GM12878 (cell line): ENCODE measurements at regions not wholly inside any gene's neighbourhood (a gene's known extent, or its start where the extent isn't known, plus 50 kb on each side); places are given as distances from the start of the nearest gene placed in this dataset.

Source experiments
- ATAC-seq: fragments of 200-7000 bp; cut with Tn5 transposase; 3 replicates; pipeline ENCODE4 v1.9.1; 2020; ENCODE audit warnings: mild to moderate bottlenecking, moderate library complexity
- BruUV-seq: library from RNA; stranded (reverse); fragments of 400-500 nt; replicated peaks from 2 replicates; lab custom pipeline; 2021; lab: Mats Ljungman, UMichigan
- CTCF ChIA-PET: fragments of 300-600 bp; sonication (Branson Sonifier 250); formaldehyde crosslinking; extraction: SDS; loops from one replicate; lab custom pipeline; 2021; ENCODE audit warnings: inconsistent platforms; lab: Yijun Ruan, JAX
- POLR2A ChIA-PET: fragments of 350-600 bp; formaldehyde crosslinking; extraction: SDS; loops from one replicate; lab custom pipeline; 2021; ENCODE audit warnings: inconsistent platforms; lab: Charles Lee
- RAD21 ChIA-PET: fragments of 300-600 bp; sonication (Branson Sonifier 250); formaldehyde crosslinking; loops from one replicate; lab custom pipeline; 2023; ENCODE audit warnings: antibody characterized with exemption; ENCODE audit not compliant: unreplicated experiment; lab: Charles Lee
- SMC1A ChIA-PET: fragments of 300-600 bp; sonication (Branson Sonifier 250); formaldehyde crosslinking; loops from one replicate; lab custom pipeline; 2023; ENCODE audit not compliant: unreplicated experiment, uncharacterized antibody; lab: Charles Lee
- DNase-seq: peaks from one replicate; pipeline ENCODE4 v3.0.0-alpha.2; 2011; ENCODE audit warnings: low read depth, low spot score
- FAIRE-seq: peaks from 3 replicates; lab custom pipeline; 2011; peaks lifted over from hg19 to GRCh38; lab: Jason Lieb, UNC
- H2AFZ ChIP-seq: 2 replicates; pipeline ENCODE4 v1.6.0; 2011; ENCODE audit warnings: low read depth, low read length, control low read depth; ENCODE audit not compliant: control insufficient read depth
- H3K27ac ChIP-seq: 2 replicates; pipeline ENCODE4 v1.5.1; 2011; ENCODE audit warnings: control low read depth; ENCODE audit not compliant: control insufficient read depth, insufficient read depth
- H3K27me3 ChIP-seq, 2 experiments: replicated peaks in 1 of 2; 2 replicates each; pipeline versions ENCODE4 v1.6.0 to v1.6.1; 2011; ENCODE audit warnings: low read length in 1 of 2; ENCODE audit not compliant: control insufficient read depth in 2 of 2, insufficient read depth in 2 of 2
- H3K36me3 ChIP-seq, 2 experiments: 2 replicates each; pipeline ENCODE4 v1.5.1; 2011; ENCODE audit warnings: low read length in 1 of 2; ENCODE audit not compliant: control insufficient read depth in 2 of 2, insufficient read depth in 2 of 2
- H3K4me1 ChIP-seq: 2 replicates; pipeline ENCODE4 v1.6.1; 2011; ENCODE audit warnings: mild to moderate bottlenecking, low read length, moderate library complexity, mixed read lengths; ENCODE audit not compliant: control insufficient read depth, insufficient read depth
- H3K4me2 ChIP-seq: 2 replicates; pipeline ENCODE4 v1.6.0; 2011; ENCODE audit warnings: control low read depth; ENCODE audit not compliant: control insufficient read depth, insufficient read depth
- H3K4me3 ChIP-seq: fragments of 200-600 bp; sonication (generic); 2 replicates; pipeline ENCODE4 v1.5.1; 2016
- H3K79me2 ChIP-seq: 2 replicates; pipeline ENCODE4 v1.6.0; 2011; ENCODE audit warnings: low read length; ENCODE audit not compliant: control insufficient read depth, insufficient read depth
- H3K9ac ChIP-seq: 2 replicates; pipeline ENCODE4 v1.8.0; 2011; ENCODE audit warnings: low read length, control low read depth, mixed read lengths; ENCODE audit not compliant: control insufficient read depth, insufficient read depth
- H3K9me3 ChIP-seq: replicated peaks from 3 replicates; pipeline ENCODE4 v1.5.1; 2011; ENCODE audit warnings: mild to moderate bottlenecking, low read length; ENCODE audit not compliant: control insufficient read depth, insufficient read depth
- H4K20me1 ChIP-seq: 2 replicates; pipeline ENCODE4 v1.6.0; 2011; ENCODE audit not compliant: control insufficient read depth, insufficient read depth
- ATF7 ChIP-seq: fragments of 450-650 bp; IDR thresholded peaks from 2 replicates; pipeline ENCODE4 v1.6.1; 2016; ENCODE audit warnings: low read depth, mild to moderate bottlenecking
- BACH1 ChIP-seq: fragments of 450-650 bp; IDR thresholded peaks from 2 replicates; pipeline ENCODE4 v1.6.1; 2017; ENCODE audit warnings: mild to moderate bottlenecking, borderline replicate concordance
- BCL11A ChIP-seq: IDR thresholded peaks from 2 replicates; pipeline ENCODE4 v1.6.1; 2011; ENCODE audit warnings: low read depth, low read length
- CBX5 ChIP-seq: sonication (generic); IDR thresholded peaks from 2 replicates; pipeline ENCODE4 v1.6.1; 2016; ENCODE audit warnings: low read depth, moderate library complexity, mild to moderate bottlenecking, inconsistent platforms
- EGR1 ChIP-seq, 2 experiments: IDR thresholded peaks; 1 replicate in 1 of 2; 2 replicates in 1 of 2; pipeline ENCODE4 v1.6.1; 2011 to 2012; ENCODE audit warnings: low read depth in 2 of 2, low read length in 2 of 2, borderline replicate concordance in 1 of 2, mild to moderate bottlenecking in 1 of 2, moderate library complexity in 1 of 2
- EP300 ChIP-seq, 2 experiments: fragments of 150-350 bp in 1 of 2; IDR thresholded peaks; 2 replicates each; pipeline ENCODE4 v1.6.1; 2011 to 2012; ENCODE audit warnings: low read depth in 2 of 2, low read length in 2 of 2, borderline replicate concordance in 1 of 2, improper control_type of control experiment in 1 of 2, inconsistent platforms in 1 of 2; ENCODE audit not compliant: control insufficient read depth in 1 of 2
- GABPA ChIP-seq: IDR thresholded peaks from 2 replicates; pipeline ENCODE4 v1.6.1; 2014; ENCODE audit warnings: antibody characterized with exemption, low read depth, mild to moderate bottlenecking, inconsistent platforms
- GATAD2B ChIP-seq: fragments of 450-650 bp; conservative IDR thresholded peaks from 2 replicates; pipeline ENCODE4 v1.6.1; 2017; ENCODE audit warnings: low read depth, mild to moderate bottlenecking, moderate library complexity
- MEF2A ChIP-seq: IDR thresholded peaks from 2 replicates; pipeline ENCODE4 v1.6.1; 2011; ENCODE audit warnings: low read depth, mild to moderate bottlenecking, low read length, moderate library complexity; ENCODE audit not compliant: insufficient read depth
- SUZ12 ChIP-seq: fragments of 200-600 bp; sonication (generic); IDR thresholded peaks from one replicate; pipeline ENCODE4 v1.6.1; 2018; ENCODE audit warnings: antibody characterized with exemption, mild to moderate bottlenecking; ENCODE audit not compliant: unreplicated experiment
- ZNF274 ChIP-seq: IDR thresholded peaks from one replicate; pipeline ENCODE4 v1.8.0; 2011; ENCODE audit not compliant: insufficient read length, insufficient read depth
- ZSCAN29 ChIP-seq: fragments of 450-650 bp; IDR thresholded peaks from 2 replicates; pipeline ENCODE4 v1.6.1; 2017; ENCODE audit warnings: mild to moderate bottlenecking, moderate library complexity
- WGBS: methylation state at CpG from one replicate; pipeline ENCODE4 v1.1.6; 2016; ENCODE audit warnings: low lambda C conversion rate; ENCODE audit not compliant: insufficient replicate concordance, insufficient coverage; ENCODE audit errors: missing lambda C conversion rate; 5-methylcytosine and 5-hydroxymethylcytosine counted together
- in situ Hi-C: fragments of 300-500 bp; cut with MboI; formaldehyde crosslinking; loops from 9 replicates; pipeline ENCODE4 v1.14.3; 2018; ENCODE audit warnings: mixed read lengths
- intact Hi-C: fragments of 100-400 bp; cut with micrococcal nuclease; formaldehyde crosslinking; loops from one replicate; pipeline ENCODE4 v1.14.2; 2022; ENCODE audit not compliant: unreplicated experiment
- TF ChIP-seq, protein P1 (sequence below): IDR thresholded peaks from 2 replicates; pipeline ENCODE4 v1.6.1; 2012; ENCODE audit warnings: low read length, inconsistent platforms
- TF ChIP-seq, protein P2 (sequence below): fragments of 450-650 bp; IDR thresholded peaks from 2 replicates; pipeline ENCODE4 v1.6.1; 2017; ENCODE audit warnings: low read depth, mild to moderate bottlenecking, moderate library complexity
- TF ChIP-seq, protein P3 (sequence below): IDR thresholded peaks from 2 replicates; pipeline ENCODE4 v1.6.1; 2012; ENCODE audit warnings: mild to moderate bottlenecking, low read depth, low read length

DNA sequence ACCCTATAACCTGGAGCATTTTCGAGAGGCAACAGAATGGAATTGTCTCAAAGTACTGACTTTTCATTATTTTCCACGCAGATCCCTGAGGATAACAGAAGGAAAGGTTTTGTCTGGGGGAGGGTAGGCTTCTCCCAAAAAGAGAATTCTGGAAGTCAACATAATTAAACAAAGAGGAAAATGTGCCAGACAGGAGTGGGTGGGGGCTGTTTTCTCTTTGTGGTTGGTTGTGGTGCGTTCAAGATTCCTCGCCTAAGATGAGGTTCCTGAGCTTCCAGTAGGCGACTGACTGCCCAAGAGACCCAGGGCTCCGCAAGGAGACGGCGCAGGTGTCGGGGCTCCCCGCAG is 70.4 kb downstream of the SOX4 start (continued):
- TF ChIP-seq, protein P1, sequence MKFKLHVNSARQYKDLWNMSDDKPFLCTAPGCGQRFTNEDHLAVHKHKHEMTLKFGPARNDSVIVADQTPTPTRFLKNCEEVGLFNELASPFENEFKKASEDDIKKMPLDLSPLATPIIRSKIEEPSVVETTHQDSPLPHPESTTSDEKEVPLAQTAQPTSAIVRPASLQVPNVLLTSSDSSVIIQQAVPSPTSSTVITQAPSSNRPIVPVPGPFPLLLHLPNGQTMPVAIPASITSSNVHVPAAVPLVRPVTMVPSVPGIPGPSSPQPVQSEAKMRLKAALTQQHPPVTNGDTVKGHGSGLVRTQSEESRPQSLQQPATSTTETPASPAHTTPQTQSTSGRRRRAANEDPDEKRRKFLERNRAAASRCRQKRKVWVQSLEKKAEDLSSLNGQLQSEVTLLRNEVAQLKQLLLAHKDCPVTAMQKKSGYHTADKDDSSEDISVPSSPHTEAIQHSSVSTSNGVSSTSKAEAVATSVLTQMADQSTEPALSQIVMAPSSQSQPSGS, result no peak

DNA sequence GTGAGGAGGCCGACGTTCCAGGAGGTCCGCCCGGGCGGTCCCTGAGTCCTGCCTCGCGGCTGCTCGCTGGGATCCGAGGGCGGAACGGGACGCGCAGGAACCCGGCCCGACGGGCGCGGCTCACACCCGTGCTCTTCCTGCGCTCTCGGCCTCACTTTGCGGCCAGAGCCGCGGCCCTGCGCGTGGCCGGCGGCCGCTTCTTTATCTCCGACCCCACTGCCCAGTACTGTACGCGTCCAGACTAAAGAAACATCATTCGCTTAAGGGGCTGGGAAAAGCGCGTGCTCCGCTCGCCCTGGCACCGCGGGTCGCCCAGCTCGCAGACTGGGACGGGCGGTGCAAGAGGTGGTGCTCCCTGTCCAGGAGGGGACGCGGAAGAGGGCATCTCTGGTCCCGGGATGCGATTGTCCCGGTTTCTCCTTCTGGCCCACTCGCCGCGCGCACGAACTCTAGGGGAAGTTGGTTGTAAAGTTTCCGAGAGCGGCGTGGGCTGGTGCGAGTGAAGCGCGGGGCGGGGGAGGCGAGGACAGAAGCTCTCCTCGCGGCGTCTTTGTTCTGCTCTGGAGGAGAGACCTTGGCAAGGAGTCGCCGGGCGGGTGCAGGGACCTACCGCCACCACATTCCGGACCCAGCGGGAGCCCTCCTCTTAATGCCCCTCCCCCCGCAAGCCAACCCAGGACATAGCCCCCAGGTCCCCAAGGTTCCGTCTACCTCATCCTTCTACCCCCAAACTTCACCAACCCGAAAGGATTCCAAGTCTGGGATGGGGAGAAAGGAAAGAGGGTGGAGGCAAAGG is 71.0 kb downstream of the SOX4 start:
- Histone ChIP-seq H3K27me3 (peaks cover 11 to 22% of the 10 kb centered on the region in 2 experiments), H3K4me3 (0 out of 2 replicates have a peak overlapping the region, but pooled peaks have one; percentile 16), H3K9me3 (no peaks in the 10 kb centered on the region; the same call in 2 of the 3 replicates), H4K20me1 (no peaks in the 10 kb centered on the region), H3K36me3 (no peaks in the 10 kb centered on the region), H3K27ac (no peak overlapping the region), H2AFZ (no peak overlapping the region), H3K9ac (no peak overlapping the region), H3K4me2 (peak overlapping the region; percentile 9; the same call in 1 of the 2 replicates), H3K79me2 (no peaks in the 10 kb centered on the region), H3K4me1 (no peaks in the 10 kb centered on the region; the same call in 1 of the 2 replicates)
- TF ChIP-seq BACH1 (no peak), GATAD2B (no peak), CBX5 (no peak), ATF7 (no peak), EGR1 (IDR thresholded peaks at IDR 0.05; ENCODE audit: borderline replicate concordance in 1 of 2, low read depth in 2 of 2, low read length in 2 of 2) (peak in 1 of 2 experiments; percentile 21; a peak in 1 of 3 replicates), EP300 (IDR thresholded peaks at IDR 0.05; ENCODE audit: borderline replicate concordance in 1 of 2, control insufficient read depth in 1 of 2, low read depth in 2 of 2, low read length in 2 of 2) (no peak), BCL11A (no peak), SUZ12 (peak; percentile 95), MEF2A (no peak), GABPA (no peak), ZNF274 (no peak), ZSCAN29 (no peak)
- TF ChIP-seq, protein P2, sequence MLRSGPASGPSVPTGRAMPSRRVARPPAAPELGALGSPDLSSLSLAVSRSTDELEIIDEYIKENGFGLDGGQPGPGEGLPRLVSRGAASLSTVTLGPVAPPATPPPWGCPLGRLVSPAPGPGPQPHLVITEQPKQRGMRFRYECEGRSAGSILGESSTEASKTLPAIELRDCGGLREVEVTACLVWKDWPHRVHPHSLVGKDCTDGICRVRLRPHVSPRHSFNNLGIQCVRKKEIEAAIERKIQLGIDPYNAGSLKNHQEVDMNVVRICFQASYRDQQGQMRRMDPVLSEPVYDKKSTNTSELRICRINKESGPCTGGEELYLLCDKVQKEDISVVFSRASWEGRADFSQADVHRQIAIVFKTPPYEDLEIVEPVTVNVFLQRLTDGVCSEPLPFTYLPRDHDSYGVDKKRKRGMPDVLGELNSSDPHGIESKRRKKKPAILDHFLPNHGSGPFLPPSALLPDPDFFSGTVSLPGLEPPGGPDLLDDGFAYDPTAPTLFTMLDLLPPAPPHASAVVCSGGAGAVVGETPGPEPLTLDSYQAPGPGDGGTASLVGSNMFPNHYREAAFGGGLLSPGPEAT, result no peak
- TF ChIP-seq, protein P3, sequence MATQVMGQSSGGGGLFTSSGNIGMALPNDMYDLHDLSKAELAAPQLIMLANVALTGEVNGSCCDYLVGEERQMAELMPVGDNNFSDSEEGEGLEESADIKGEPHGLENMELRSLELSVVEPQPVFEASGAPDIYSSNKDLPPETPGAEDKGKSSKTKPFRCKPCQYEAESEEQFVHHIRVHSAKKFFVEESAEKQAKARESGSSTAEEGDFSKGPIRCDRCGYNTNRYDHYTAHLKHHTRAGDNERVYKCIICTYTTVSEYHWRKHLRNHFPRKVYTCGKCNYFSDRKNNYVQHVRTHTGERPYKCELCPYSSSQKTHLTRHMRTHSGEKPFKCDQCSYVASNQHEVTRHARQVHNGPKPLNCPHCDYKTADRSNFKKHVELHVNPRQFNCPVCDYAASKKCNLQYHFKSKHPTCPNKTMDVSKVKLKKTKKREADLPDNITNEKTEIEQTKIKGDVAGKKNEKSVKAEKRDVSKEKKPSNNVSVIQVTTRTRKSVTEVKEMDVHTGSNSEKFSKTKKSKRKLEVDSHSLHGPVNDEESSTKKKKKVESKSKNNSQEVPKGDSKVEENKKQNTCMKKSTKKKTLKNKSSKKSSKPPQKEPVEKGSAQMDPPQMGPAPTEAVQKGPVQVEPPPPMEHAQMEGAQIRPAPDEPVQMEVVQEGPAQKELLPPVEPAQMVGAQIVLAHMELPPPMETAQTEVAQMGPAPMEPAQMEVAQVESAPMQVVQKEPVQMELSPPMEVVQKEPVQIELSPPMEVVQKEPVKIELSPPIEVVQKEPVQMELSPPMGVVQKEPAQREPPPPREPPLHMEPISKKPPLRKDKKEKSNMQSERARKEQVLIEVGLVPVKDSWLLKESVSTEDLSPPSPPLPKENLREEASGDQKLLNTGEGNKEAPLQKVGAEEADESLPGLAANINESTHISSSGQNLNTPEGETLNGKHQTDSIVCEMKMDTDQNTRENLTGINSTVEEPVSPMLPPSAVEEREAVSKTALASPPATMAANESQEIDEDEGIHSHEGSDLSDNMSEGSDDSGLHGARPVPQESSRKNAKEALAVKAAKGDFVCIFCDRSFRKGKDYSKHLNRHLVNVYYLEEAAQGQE, result no peak
- in situ Hi-C loops, result no loop called here
- DNase-seq (no peak), FAIRE-seq (no peak), ATAC-seq (peak; percentile 30)
- BruUV-seq, result no TSS peak
- 33% methylated on average over 61 of the region's 73 CpGs for WGBS
- ChIA-PET CTCF (interaction anchor here (0.7 kb wide), 1 partner anchor 17 kb away, joined by 3 read pairs; no protein-coding TSS in a partner anchor), RAD21 (no interaction called here), POLR2A (no interaction called here), SMC1A (no interaction called here)
- intact Hi-C loops, result no loop called here
